ENCODE measurements at regions not wholly inside any gene's neighbourhood (a gene's known extent, or its start where the extent isn't known, plus 50 kb on each side); places are given as distances from the start of the nearest gene placed in this dataset.

- DNase-seq, result no peak
- Histone ChIP-seq H3K4me1 (ENCODE audit: insufficient read depth) (peaks cover 2% of the 10 kb centered on the region), H3K36me3 (no peaks in the 10 kb centered on the region), H3K27me3 (no peaks in the 10 kb centered on the region), H3K27ac (no peak overlapping the region), H3K4me3 (no peak overlapping the region), H3K9me3 (no peaks in the 10 kb centered on the region)
- intact Hi-C loops (cut with DNase I), result no loop called here
- TF ChIP-seq EP300 (IDR thresholded peaks at IDR 0.05) (no peak), POLR2A (IDR thresholded peaks at IDR 0.05) (no peak), CTCF (IDR thresholded peaks at IDR 0.05) (no peak)
- 88 to 94% (median 91%) methylated on average over 7 of the region's 7 CpGs for WGBS, 3 donors
Measured at GRCh38 chr9:78437806-78438205, 140.9 kb downstream of the PSAT1 start.

GRCh38 chr9:78438211-78438610 is 141.3 kb downstream of the PSAT1 start:
- Histone ChIP-seq H3K27ac (no peak overlapping the region), H3K27me3 (no peaks in the 10 kb centered on the region), H3K4me3 (no peak overlapping the region), H3K36me3 (no peaks in the 10 kb centered on the region), H3K9me3 (no peaks in the 10 kb centered on the region), H3K4me1 (ENCODE audit: insufficient read depth) (peaks cover 2% of the 10 kb centered on the region)
- DNase-seq, result no peak
- WGBS, 3 donors, result 46 to 57% (median 48%) methylated on average over 6 of the region's 6 CpGs
- TF ChIP-seq EP300 (IDR thresholded peaks at IDR 0.05), result no peak
- no peak for TF ChIP-seq POLR2A (IDR thresholded peaks at IDR 0.05)
- no peak for TF ChIP-seq CTCF (IDR thresholded peaks at IDR 0.05)
- intact Hi-C loops (cut with DNase I), result no loop called here

- Histone ChIP-seq H3K36me3 (no peaks in the 10 kb centered on the region), H3K27ac (no peak overlapping the region)
- intact Hi-C loops (cut with DNase I), result no loop called here
Measured at GRCh38 chr9:78438780-78439179, 141.9 kb downstream of the PSAT1 start.

GRCh38 chr9:78439190-78439865 is 142.4 kb downstream of the PSAT1 start:
- H3K27me3 ChIP-seq, result no peaks in the 10 kb centered on the region
- H3K4me1 ChIP-seq (ENCODE audit: insufficient read depth), result peaks cover 2% of the 10 kb centered on the region
- H3K36me3 ChIP-seq, result no peaks in the 10 kb centered on the region
- TF ChIP-seq CTCF (IDR thresholded peaks at IDR 0.05), result peak; percentile 47 to 66 (median 60)
- TF ChIP-seq EP300 (IDR thresholded peaks at IDR 0.05), result no peak
- intact Hi-C loops (cut with DNase I), result no loop called here
- peak; percentile 53 to 79 (median 76) for DNase-seq
- H3K4me3 ChIP-seq, result no peak overlapping the region
- H3K9me3 ChIP-seq, result no peaks in the 10 kb centered on the region
- H3K27ac ChIP-seq, result no peak overlapping the region
- 5 to 8% (median 5%) methylated on average over 23 of the region's 23 CpGs for WGBS, 3 donors

More at GRCh38 chr9:78438780-78439179, 141.9 kb downstream of the PSAT1 start:
- no peak for TF ChIP-seq CTCF (IDR thresholded peaks at IDR 0.05)
- no peak for TF ChIP-seq EP300 (IDR thresholded peaks at IDR 0.05)
- TF ChIP-seq POLR2A (IDR thresholded peaks at IDR 0.05), result no peak
- no peaks in the 10 kb centered on the region for H3K27me3 ChIP-seq
- H3K4me3 ChIP-seq, result no peak overlapping the region
- no peak for DNase-seq
- WGBS, 3 donors, result 58 to 66% (median 64%) methylated on average over 9 of the region's 9 CpGs
- H3K9me3 ChIP-seq, result no peaks in the 10 kb centered on the region
- peaks cover 2% of the 10 kb centered on the region for H3K4me1 ChIP-seq (ENCODE audit: insufficient read depth)

Data from ovary (tissue), 7 donors.